GM23338 (cell line): ENCODE measurements at regions not wholly inside any gene's neighbourhood (a gene's known extent, or its start where the extent isn't known, plus 50 kb on each side); places are given as distances from the start of the nearest gene placed in this dataset.
A peak's percentile ranks its signal among the peaks of the same experiment; 100 is the strongest.

Source experiments
- ATAC-seq: fragments of 200-7000 bp; cut with Tn5 transposase; 3 replicates; pipeline ENCODE4 v1.9.1; 2020
- DNase-seq: peaks from one replicate; pipeline ENCODE4 v3.0.0-alpha.2; 2015; ENCODE audit warnings: low spot score
- H2AFZ ChIP-seq: fragments of 200-600 bp; sonication (generic); 2 replicates; pipeline ENCODE4 v1.8.0; 2016; ENCODE audit warnings: antibody characterized with exemption, mild to moderate bottlenecking, moderate library complexity
- H3F3A ChIP-seq: fragments of 200-600 bp; sonication (generic); replicated peaks from 2 replicates; pipeline ENCODE4 v1.8.0; 2017; ENCODE audit warnings: antibody characterized with exemption, mixed run types, low read depth
- H3K27ac ChIP-seq: fragments of 200-600 bp; sonication (generic); 2 replicates; pipeline ENCODE4 v1.6.1; 2016; ENCODE audit warnings: low read depth
- H3K27me3 ChIP-seq: fragments of 200-600 bp; sonication (generic); 2 replicates; pipeline ENCODE4 v1.8.0; 2016; ENCODE audit warnings: mild to moderate bottlenecking, mixed run types, moderate library complexity; ENCODE audit not compliant: insufficient read depth
- H3K36me3 ChIP-seq: fragments of 200-600 bp; sonication (generic); 2 replicates; pipeline ENCODE4 v1.8.0; 2016; ENCODE audit warnings: mild to moderate bottlenecking; ENCODE audit not compliant: insufficient read depth
- H3K4me1 ChIP-seq: fragments of 200-600 bp; sonication (generic); 2 replicates; pipeline ENCODE4 v1.8.0; 2016; ENCODE audit warnings: mild to moderate bottlenecking, moderate library complexity; ENCODE audit not compliant: insufficient read depth
- H3K4me2 ChIP-seq: fragments of 200-600 bp; sonication (generic); 2 replicates; pipeline ENCODE4 v1.7.1; 2017; ENCODE audit warnings: mixed run types
- H3K4me3 ChIP-seq: fragments of 200-600 bp; sonication (generic); 2 replicates; pipeline ENCODE4 v1.6.1; 2016; ENCODE audit warnings: mixed run types
- H3K79me2 ChIP-seq: fragments of 200-600 bp; sonication (generic); replicated peaks from 2 replicates; pipeline ENCODE4 v1.8.0; 2017; ENCODE audit warnings: mild to moderate bottlenecking; ENCODE audit not compliant: insufficient read depth
- H3K9me2 ChIP-seq: fragments of 200-600 bp; sonication (generic); 2 replicates; pipeline ENCODE4 v1.8.0; 2017; ENCODE audit not compliant: insufficient read depth
- H4K20me1 ChIP-seq: fragments of 200-600 bp; sonication (generic); replicated peaks from 2 replicates; pipeline ENCODE4 v1.8.0; 2017; ENCODE audit warnings: mild to moderate bottlenecking; ENCODE audit not compliant: insufficient read depth
- H3K27ac Mint-ChIP-seq: 2 replicates; pipeline ENCODE4 v1.8.0; 2020; ENCODE audit warnings: inconsistent platforms, mild to moderate bottlenecking, moderate library complexity, mixed read lengths
- H3K27me3 Mint-ChIP-seq: 3 replicates; pipeline ENCODE4 v1.8.0; 2022; ENCODE audit warnings: low read depth, mild to moderate bottlenecking, moderate library complexity, mixed read lengths, inconsistent platforms; ENCODE audit not compliant: insufficient read depth, poor library complexity
- H3K36me3 Mint-ChIP-seq: 3 replicates; pipeline ENCODE4 v1.8.0; 2021; ENCODE audit warnings: low read depth, mild to moderate bottlenecking, inconsistent platforms, moderate library complexity, mixed read lengths
- H3K4me1 Mint-ChIP-seq: 3 replicates; pipeline ENCODE4 v1.8.0; 2020; ENCODE audit warnings: mild to moderate bottlenecking, inconsistent platforms, mixed read lengths
- H3K4me3 Mint-ChIP-seq: 3 replicates; pipeline ENCODE4 v1.8.0; 2021; ENCODE audit warnings: moderate library complexity, mild to moderate bottlenecking, inconsistent platforms, mixed read lengths
- H3K9me3 Mint-ChIP-seq: 3 replicates; pipeline ENCODE4 v1.8.0; 2020; ENCODE audit warnings: moderate library complexity, mild to moderate bottlenecking, inconsistent platforms, mixed read lengths
- CREB1 ChIP-seq: fragments of 250-450 bp; sonication (Bioruptor Pico); IDR thresholded peaks from 2 replicates; pipeline ENCODE4 v1.5.0; 2020; ENCODE audit warnings: low read depth, mild to moderate bottlenecking, moderate library complexity
- CTCF ChIP-seq, 2 experiments: fragments of 200-600 bp in 1 of 2; sonication (generic) in 1 of 2; conservative IDR thresholded peaks; 2 replicates each; pipeline versions ENCODE4 v1.5.1 to v1.6.1; 2016 to 2017; ENCODE audit warnings: antibody characterized with exemption in 2 of 2, low read depth in 2 of 2, mild to moderate bottlenecking in 2 of 2, moderate library complexity in 1 of 2
- ETS1 ChIP-seq: IDR thresholded peaks from 2 replicates; pipeline ENCODE4 v1.6.1; 2016; ENCODE audit warnings: antibody characterized with exemption
- EZH2 ChIP-seq: fragments of 200-600 bp; sonication (generic); IDR thresholded peaks from one replicate; pipeline ENCODE4 v1.8.0; 2017; ENCODE audit warnings: antibody characterized with exemption, mild to moderate bottlenecking, low read depth; ENCODE audit not compliant: unreplicated experiment
- EZH2phosphoT487 ChIP-seq: fragments of 200-600 bp; sonication (generic); IDR thresholded peaks from one replicate; pipeline ENCODE4 v1.8.1; 2018; ENCODE audit warnings: antibody characterized with exemption; ENCODE audit not compliant: unreplicated experiment
- ZNF114 ChIP-seq: fragments of 250-450 bp; sonication (Bioruptor Pico); IDR thresholded peaks from 2 replicates; pipeline ENCODE4 v1.5.0; 2020; ENCODE audit warnings: mild to moderate bottlenecking, moderate library complexity
- ZNF331 ChIP-seq: fragments of 250-450 bp; sonication (Bioruptor Pico); IDR thresholded peaks from 2 replicates; pipeline ENCODE4 v1.5.0; 2020; ENCODE audit warnings: low read depth, mild to moderate bottlenecking, moderate library complexity
- TF ChIP-seq, protein P1 (sequence below): IDR thresholded peaks from one replicate; pipeline ENCODE4 v1.6.1; 2018; ENCODE audit warnings: antibody characterized with exemption; ENCODE audit not compliant: unreplicated experiment

- TF ChIP-seq ETS1 (no peak), EZH2 (no peak), EZH2phosphoT487 (no peak), ZNF114 (no peak), CTCF (conservative IDR thresholded peaks at IDR 0.05; ENCODE audit: low read depth in 2 of 2) (peak; percentile 53 to 60)
Measured at GRCh38 chr13:67643516-67644055, 413.4 kb upstream of the PCDH9 start (continued).

GRCh38 chr13:67642657-67643056, 412.5 kb upstream of the PCDH9 start:
- no peaks in the 10 kb centered on the region for H3K36me3 ChIP-seq
- no peak for ATAC-seq
- Mint-ChIP-seq H3K36me3 (peaks cover 3% of the 10 kb centered on the region; the same call in 2 of the 3 replicates), H3K4me1 (peaks cover 10% of the 10 kb centered on the region), H3K9me3 (no peaks in the 10 kb centered on the region; the same call in 2 of the 3 replicates), H3K4me3 (no peak overlapping the region), H3K27me3 (no peaks in the 10 kb centered on the region), H3K27ac (no peak overlapping the region)
- DNase-seq: no peak
- no peak overlapping the region for H3K27ac ChIP-seq
- peaks cover 3% of the 10 kb centered on the region; the same call in 1 of the 2 replicates for H3K9me2 ChIP-seq
- no peak for TF ChIP-seq ZNF331
- no peak for TF ChIP-seq CREB1
- TF ChIP-seq ZNF114: no peak
- no peak for TF ChIP-seq ETS1
- no peak for TF ChIP-seq EZH2phosphoT487
- TF ChIP-seq, protein P1, sequence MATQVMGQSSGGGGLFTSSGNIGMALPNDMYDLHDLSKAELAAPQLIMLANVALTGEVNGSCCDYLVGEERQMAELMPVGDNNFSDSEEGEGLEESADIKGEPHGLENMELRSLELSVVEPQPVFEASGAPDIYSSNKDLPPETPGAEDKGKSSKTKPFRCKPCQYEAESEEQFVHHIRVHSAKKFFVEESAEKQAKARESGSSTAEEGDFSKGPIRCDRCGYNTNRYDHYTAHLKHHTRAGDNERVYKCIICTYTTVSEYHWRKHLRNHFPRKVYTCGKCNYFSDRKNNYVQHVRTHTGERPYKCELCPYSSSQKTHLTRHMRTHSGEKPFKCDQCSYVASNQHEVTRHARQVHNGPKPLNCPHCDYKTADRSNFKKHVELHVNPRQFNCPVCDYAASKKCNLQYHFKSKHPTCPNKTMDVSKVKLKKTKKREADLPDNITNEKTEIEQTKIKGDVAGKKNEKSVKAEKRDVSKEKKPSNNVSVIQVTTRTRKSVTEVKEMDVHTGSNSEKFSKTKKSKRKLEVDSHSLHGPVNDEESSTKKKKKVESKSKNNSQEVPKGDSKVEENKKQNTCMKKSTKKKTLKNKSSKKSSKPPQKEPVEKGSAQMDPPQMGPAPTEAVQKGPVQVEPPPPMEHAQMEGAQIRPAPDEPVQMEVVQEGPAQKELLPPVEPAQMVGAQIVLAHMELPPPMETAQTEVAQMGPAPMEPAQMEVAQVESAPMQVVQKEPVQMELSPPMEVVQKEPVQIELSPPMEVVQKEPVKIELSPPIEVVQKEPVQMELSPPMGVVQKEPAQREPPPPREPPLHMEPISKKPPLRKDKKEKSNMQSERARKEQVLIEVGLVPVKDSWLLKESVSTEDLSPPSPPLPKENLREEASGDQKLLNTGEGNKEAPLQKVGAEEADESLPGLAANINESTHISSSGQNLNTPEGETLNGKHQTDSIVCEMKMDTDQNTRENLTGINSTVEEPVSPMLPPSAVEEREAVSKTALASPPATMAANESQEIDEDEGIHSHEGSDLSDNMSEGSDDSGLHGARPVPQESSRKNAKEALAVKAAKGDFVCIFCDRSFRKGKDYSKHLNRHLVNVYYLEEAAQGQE: no peak
- no peak for TF ChIP-seq CTCF (conservative IDR thresholded peaks at IDR 0.05; ENCODE audit: low read depth in 2 of 2)
- TF ChIP-seq EZH2: no peak
- H3K4me1 ChIP-seq: peaks cover 8% of the 10 kb centered on the region; the same call in 1 of the 2 replicates
- no peaks in the 10 kb centered on the region for H3K79me2 ChIP-seq
- H3K4me2 ChIP-seq: no peak overlapping the region
- H3F3A ChIP-seq: no peaks in the 10 kb centered on the region
- no peak overlapping the region for H3K4me3 ChIP-seq
- H2AFZ ChIP-seq: no peak overlapping the region
- no peaks in the 10 kb centered on the region for H3K27me3 ChIP-seq
- no peaks in the 10 kb centered on the region for H4K20me1 ChIP-seq
